Activated naive CD8-positive, alpha-beta T cell treated with anti-CD3 and anti-CD28 coated beads for 36 hours (primary cell): ENCODE measurements at regions not wholly inside any gene's neighbourhood (a gene's known extent, or its start where the extent isn't known, plus 50 kb on each side); places are given as distances from the start of the nearest gene placed in this dataset.

ENCODE experiments used
- DNase-seq: peaks from one replicate; pipeline ENCODE4 v3.0.0; 2021
- H3K27ac Mint-ChIP-seq: one replicate; pipeline ENCODE4 v1.8.0; 2022; ENCODE audit warnings: mild to moderate bottlenecking, moderate library complexity, mixed read lengths
- H3K27me3 Mint-ChIP-seq: one replicate; pipeline ENCODE4 v1.8.0; 2022; ENCODE audit warnings: mild to moderate bottlenecking, mixed read lengths
- H3K36me3 Mint-ChIP-seq: one replicate; pipeline ENCODE4 v1.8.0; 2021; ENCODE audit warnings: mild to moderate bottlenecking, mixed read lengths
- H3K4me1 Mint-ChIP-seq: one replicate; pipeline ENCODE4 v1.8.0; 2021; ENCODE audit warnings: mixed read lengths
- H3K4me3 Mint-ChIP-seq: one replicate; pipeline ENCODE4 v1.8.0; 2022; ENCODE audit warnings: mild to moderate bottlenecking, moderate library complexity, mixed read lengths
- H3K9me3 Mint-ChIP-seq: one replicate; pipeline ENCODE4 v1.8.0; 2022; ENCODE audit warnings: mixed read lengths

- Mint-ChIP-seq H3K27ac (no peak overlapping the region), H3K4me3 (no peak overlapping the region), H3K4me1 (no peaks in the 10 kb centered on the region), H3K27me3 (no peaks in the 10 kb centered on the region), H3K9me3 (peaks cover 3% of the 10 kb centered on the region), H3K36me3 (no peaks in the 10 kb centered on the region)
- no peak for DNase-seq
Observed at GRCh38 chr18:29146068-29146467, 969.1 kb upstream of the CDH2 start.

DNA sequence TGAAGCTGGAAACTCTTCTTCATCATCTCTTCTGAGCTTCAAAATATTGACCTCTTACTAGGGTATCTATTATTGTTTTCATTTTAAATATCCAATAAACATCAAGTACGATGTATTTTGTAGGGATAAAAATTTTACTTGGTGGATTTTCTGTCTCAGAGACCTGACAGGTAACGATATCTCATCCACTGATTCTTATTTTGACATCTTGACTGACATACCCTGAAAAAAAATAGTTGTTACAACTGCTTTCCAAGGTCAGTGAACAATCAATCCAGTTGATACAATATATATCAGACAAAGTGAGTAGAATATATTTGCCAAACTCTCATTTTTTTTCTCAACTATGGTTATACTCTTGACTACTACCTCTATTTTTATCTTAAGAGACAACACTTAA, 963.7 kb upstream of the CDH2 start:
- H3K4me3 Mint-ChIP-seq: no peak overlapping the region
- H3K36me3 Mint-ChIP-seq: no peaks in the 10 kb centered on the region
- peaks cover 4% of the 10 kb centered on the region for H3K9me3 Mint-ChIP-seq

DNA sequence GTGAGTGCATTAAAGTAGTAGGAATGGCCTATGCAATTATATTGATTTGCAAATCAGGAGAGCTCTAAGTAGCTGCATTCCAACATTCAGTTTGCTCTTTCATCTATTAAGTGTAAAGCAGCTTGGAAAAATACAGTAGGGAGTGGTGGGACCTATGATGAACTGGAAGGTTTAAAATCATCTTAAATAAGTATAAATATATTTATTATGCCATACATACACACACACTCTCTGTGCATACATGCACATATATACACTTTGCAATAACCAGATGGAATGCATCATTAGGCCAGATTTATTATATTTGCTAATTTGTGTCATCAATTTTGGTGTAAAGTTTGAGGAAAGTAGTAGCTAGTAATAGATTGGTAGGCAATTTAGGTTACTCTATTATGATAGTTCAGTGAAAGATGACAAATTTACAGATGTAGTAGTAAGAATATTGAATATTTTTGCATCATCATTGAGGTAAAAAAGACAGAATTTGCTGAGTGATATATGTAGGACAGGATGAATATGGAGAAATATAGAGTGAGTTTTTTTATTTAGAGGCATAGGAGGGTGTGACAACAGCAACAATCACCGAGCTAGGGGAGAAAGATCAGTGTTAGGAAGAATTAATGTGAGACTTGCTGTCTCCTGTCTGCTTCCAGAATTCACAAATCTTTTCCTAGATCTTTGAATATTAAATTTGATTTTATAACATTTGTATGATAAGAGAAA, 961.0 kb upstream of the CDH2 start:
- H3K9me3 Mint-ChIP-seq: peaks cover 6% of the 10 kb centered on the region
- DNase-seq: no peak
- H3K36me3 Mint-ChIP-seq: no peaks in the 10 kb centered on the region
- H3K4me1 Mint-ChIP-seq: no peaks in the 10 kb centered on the region
- no peak overlapping the region for H3K4me3 Mint-ChIP-seq
- H3K27ac Mint-ChIP-seq: no peak overlapping the region
- no peaks in the 10 kb centered on the region for H3K27me3 Mint-ChIP-seq

More for the DNA sequence above, 963.7 kb upstream of the CDH2 start:
- DNase-seq: no peak
- Mint-ChIP-seq H3K27me3 (no peaks in the 10 kb centered on the region), H3K27ac (no peak overlapping the region), H3K4me1 (no peaks in the 10 kb centered on the region)

GRCh38 chr18:29123706-29124530, 947.0 kb upstream of the CDH2 start:
- Mint-ChIP-seq H3K36me3 (no peaks in the 10 kb centered on the region), H3K27me3 (no peaks in the 10 kb centered on the region), H3K27ac (no peak overlapping the region), H3K9me3 (peaks cover 2% of the 10 kb centered on the region), H3K4me3 (no peak overlapping the region), H3K4me1 (no peaks in the 10 kb centered on the region)
- no peak for DNase-seq

DNA sequence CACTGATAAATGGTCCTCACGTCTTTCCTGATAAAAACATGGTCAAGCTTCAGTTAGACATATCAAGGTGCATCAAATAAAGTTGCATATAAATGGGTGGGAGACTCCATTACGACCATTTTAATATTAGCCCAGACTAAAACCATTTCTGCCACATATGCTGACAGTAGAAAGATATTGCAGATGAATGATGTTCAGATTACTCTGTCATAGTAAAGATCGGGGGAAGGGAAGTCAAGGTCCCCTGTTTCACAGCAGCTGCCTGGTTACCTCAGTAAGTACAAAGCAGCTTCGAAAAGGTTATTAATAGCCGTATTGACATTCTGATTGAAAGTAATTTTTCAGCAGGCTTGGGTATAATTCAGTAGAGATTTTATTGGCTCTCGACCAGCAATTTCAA, 927.7 kb upstream of the CDH2 start:
- Mint-ChIP-seq H3K9me3 (peaks cover 19% of the 10 kb centered on the region), H3K4me1 (no peaks in the 10 kb centered on the region), H3K27ac (no peak overlapping the region), H3K27me3 (no peaks in the 10 kb centered on the region), H3K4me3 (no peak overlapping the region), H3K36me3 (no peaks in the 10 kb centered on the region)
- DNase-seq: no peak

DNA sequence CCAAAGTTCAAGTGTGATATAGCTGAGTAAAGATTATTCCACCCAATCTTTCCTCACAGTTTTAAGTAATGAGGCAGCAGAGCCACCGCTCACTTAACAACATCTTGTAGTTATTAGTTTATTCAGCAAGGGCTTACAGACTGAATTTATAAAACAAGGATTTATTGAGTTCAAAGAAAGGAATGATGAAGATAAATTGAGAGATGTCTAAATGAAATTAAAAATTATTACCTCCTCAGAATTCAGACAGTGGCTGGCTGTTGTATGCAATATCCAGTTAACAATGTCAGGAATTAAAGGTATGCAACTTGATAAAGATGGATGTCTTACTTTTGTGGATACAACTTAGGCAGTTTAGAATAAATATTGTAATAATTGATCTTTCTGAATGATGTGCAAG, 927.3 kb upstream of the CDH2 start:
- H3K36me3 Mint-ChIP-seq: no peaks in the 10 kb centered on the region
- no peaks in the 10 kb centered on the region for H3K27me3 Mint-ChIP-seq
- no peak overlapping the region for H3K27ac Mint-ChIP-seq
- no peak for DNase-seq
- H3K9me3 Mint-ChIP-seq: peaks cover 20% of the 10 kb centered on the region
- no peaks in the 10 kb centered on the region for H3K4me1 Mint-ChIP-seq
- no peak overlapping the region for H3K4me3 Mint-ChIP-seq

DNA sequence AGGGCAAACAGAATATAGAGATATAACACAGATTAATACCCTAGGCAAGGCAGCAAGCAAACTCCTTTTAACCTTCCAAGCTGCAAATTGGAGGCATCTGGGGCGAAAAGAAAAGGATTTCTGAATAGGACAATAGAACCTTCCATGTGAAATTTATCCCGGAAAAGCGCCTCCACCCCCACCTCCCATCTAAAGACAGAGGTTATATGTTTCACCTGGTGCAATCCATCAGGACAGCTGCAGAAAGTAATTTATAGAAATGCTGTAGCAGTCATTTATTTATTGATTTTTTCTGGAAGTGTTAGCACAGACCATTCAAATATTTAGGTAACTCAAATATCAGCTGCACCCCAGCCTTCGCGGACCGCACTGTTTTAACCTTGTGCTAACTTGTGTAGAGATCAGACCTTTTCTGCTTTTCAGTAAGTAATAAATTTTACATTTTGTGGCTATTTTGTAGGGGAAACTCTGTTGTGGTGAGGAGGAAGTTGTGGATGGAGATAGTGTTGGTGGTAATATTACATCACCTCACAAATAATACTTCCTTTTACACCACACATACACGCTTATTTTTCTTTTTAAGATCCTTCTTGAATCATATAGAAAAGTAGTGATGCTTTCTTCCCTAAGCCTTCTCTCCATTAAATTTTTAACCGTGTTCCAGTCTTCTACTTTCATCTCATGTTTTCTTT, 919.3 kb upstream of the CDH2 start:
- Mint-ChIP-seq H3K27me3 (no peaks in the 10 kb centered on the region), H3K4me3 (no peak overlapping the region), H3K27ac (no peak overlapping the region), H3K4me1 (no peaks in the 10 kb centered on the region), H3K36me3 (no peaks in the 10 kb centered on the region), H3K9me3 (peaks cover 11% of the 10 kb centered on the region)
- DNase-seq: no peak

- Mint-ChIP-seq H3K9me3 (peaks cover 13% of the 10 kb centered on the region), H3K4me3 (no peak overlapping the region), H3K4me1 (no peaks in the 10 kb centered on the region), H3K27me3 (no peaks in the 10 kb centered on the region), H3K36me3 (no peaks in the 10 kb centered on the region), H3K27ac (no peak overlapping the region)
- no peak for DNase-seq
Observed at GRCh38 chr18:29087616-29088246, 910.8 kb upstream of the CDH2 start.

DNA sequence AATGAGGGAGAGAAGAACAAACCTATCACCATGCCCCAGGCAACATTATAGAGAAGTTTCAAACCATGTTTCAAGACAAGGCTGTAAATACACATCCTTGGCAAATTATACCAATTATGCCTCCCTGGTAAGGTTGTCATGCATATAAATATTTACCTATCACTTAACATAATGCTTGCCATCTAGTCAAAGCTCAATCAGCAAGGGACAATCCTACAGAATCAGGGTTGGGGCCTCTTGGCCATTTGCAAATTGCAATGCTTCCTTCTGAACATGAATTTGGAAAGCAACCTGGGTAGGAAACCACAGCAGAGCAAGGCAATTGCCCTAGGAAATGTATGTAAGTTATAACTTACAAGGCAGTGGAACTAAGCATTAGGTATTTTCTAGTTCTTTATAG, 907.2 kb upstream of the CDH2 start:
- Mint-ChIP-seq H3K9me3 (peaks cover 16% of the 10 kb centered on the region), H3K27me3 (no peaks in the 10 kb centered on the region), H3K36me3 (no peaks in the 10 kb centered on the region), H3K4me3 (no peak overlapping the region), H3K27ac (no peak overlapping the region), H3K4me1 (no peaks in the 10 kb centered on the region)
- DNase-seq: no peak

DNA sequence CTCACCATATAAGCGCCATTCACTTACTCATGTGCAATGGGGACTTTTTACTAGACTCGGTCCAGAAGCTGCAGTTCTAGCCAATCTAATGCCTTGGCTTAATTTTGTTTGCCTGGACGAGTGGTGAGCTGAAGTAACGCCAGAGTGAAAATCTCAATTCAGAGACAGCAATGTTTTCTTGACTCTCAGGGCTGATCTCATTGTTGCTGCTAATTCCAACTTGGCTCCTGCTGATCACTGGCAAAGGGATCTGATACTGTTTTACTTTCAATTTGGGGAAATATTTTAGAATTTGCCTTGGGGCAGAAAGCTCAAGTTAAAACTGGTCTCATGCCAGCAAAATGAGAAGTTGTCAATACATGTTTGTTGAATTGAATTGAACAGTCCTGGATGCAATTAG, 906.6 kb upstream of the CDH2 start:
- no peak overlapping the region for H3K4me3 Mint-ChIP-seq
- no peaks in the 10 kb centered on the region for H3K36me3 Mint-ChIP-seq
- H3K9me3 Mint-ChIP-seq: peaks cover 12% of the 10 kb centered on the region
- no peaks in the 10 kb centered on the region for H3K27me3 Mint-ChIP-seq
- no peak for DNase-seq
- no peaks in the 10 kb centered on the region for H3K4me1 Mint-ChIP-seq
- H3K27ac Mint-ChIP-seq: no peak overlapping the region

GRCh38 chr18:29080946-29081345, 904.0 kb upstream of the CDH2 start:
- H3K27me3 Mint-ChIP-seq: no peaks in the 10 kb centered on the region
- peaks cover 10% of the 10 kb centered on the region for H3K9me3 Mint-ChIP-seq
- no peak for DNase-seq
- H3K36me3 Mint-ChIP-seq: no peaks in the 10 kb centered on the region
- no peaks in the 10 kb centered on the region for H3K4me1 Mint-ChIP-seq
- no peak overlapping the region for H3K27ac Mint-ChIP-seq
- no peak overlapping the region for H3K4me3 Mint-ChIP-seq

DNA sequence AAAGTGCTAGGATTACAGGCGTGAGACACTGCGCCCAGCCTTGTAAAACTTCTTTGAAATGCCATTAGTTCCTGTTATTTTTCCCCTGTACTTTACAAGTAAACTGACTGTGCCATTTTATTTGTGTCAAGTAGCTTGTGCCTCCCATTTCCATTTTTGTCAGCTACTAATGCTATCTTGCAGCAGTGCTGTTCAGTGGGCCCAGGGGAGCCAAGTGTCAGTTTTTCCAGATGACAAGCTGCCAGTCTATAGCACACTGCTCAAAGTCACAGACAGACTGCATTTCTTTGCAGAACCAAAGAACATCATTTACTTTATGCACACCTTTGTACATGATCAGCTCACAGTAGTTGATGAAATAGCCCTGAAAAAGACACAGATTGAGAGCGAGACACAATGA, 901.3 kb upstream of the CDH2 start:
- H3K36me3 Mint-ChIP-seq: no peaks in the 10 kb centered on the region
- no peaks in the 10 kb centered on the region for H3K4me1 Mint-ChIP-seq
- no peaks in the 10 kb centered on the region for H3K27me3 Mint-ChIP-seq
- no peak for DNase-seq
- H3K27ac Mint-ChIP-seq: no peak overlapping the region
- no peak overlapping the region for H3K4me3 Mint-ChIP-seq
- H3K9me3 Mint-ChIP-seq: peaks cover 6% of the 10 kb centered on the region

DNA sequence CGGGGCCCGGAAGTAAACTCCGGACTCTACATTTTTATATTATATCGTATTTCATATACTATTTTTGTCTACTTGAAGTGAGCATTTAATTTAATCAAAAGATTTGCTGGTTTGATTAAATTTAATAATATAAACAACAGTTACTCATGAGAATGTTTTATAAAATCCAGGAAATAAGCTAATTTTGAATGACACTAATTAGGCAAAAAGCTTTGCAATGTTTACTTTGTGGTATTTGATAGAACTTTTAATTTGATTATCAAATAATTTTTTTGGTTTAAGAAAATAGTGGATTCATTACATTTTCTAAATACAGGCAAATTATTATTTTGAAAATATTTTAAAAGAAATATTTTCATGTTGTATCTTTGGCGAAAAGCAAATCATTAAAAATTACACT, 900.4 kb upstream of the CDH2 start:
- no peak overlapping the region for H3K27ac Mint-ChIP-seq
- no peak overlapping the region for H3K4me3 Mint-ChIP-seq
- no peaks in the 10 kb centered on the region for H3K36me3 Mint-ChIP-seq
- no peaks in the 10 kb centered on the region for H3K27me3 Mint-ChIP-seq
- no peaks in the 10 kb centered on the region for H3K4me1 Mint-ChIP-seq
- no peaks in the 10 kb centered on the region for H3K9me3 Mint-ChIP-seq
- DNase-seq: no peak

- Mint-ChIP-seq H3K4me3 (no peak overlapping the region), H3K9me3 (no peaks in the 10 kb centered on the region), H3K4me1 (no peaks in the 10 kb centered on the region), H3K36me3 (no peaks in the 10 kb centered on the region), H3K27me3 (no peaks in the 10 kb centered on the region), H3K27ac (no peak overlapping the region)
- no peak for DNase-seq
Observed at GRCh38 chr18:29076645-29077044, 899.7 kb upstream of the CDH2 start.

GRCh38 chr18:29074147-29074546, 897.2 kb upstream of the CDH2 start:
- Mint-ChIP-seq H3K27me3 (no peaks in the 10 kb centered on the region), H3K36me3 (no peaks in the 10 kb centered on the region), H3K4me3 (no peak overlapping the region), H3K9me3 (peaks cover 2% of the 10 kb centered on the region), H3K27ac (no peak overlapping the region), H3K4me1 (no peaks in the 10 kb centered on the region)
- DNase-seq: no peak
